ENCODE measurements at regions not wholly inside any gene's neighbourhood (a gene's known extent, or its start where the extent isn't known, plus 50 kb on each side); places are given as distances from the start of the nearest gene placed in this dataset.

DNA sequence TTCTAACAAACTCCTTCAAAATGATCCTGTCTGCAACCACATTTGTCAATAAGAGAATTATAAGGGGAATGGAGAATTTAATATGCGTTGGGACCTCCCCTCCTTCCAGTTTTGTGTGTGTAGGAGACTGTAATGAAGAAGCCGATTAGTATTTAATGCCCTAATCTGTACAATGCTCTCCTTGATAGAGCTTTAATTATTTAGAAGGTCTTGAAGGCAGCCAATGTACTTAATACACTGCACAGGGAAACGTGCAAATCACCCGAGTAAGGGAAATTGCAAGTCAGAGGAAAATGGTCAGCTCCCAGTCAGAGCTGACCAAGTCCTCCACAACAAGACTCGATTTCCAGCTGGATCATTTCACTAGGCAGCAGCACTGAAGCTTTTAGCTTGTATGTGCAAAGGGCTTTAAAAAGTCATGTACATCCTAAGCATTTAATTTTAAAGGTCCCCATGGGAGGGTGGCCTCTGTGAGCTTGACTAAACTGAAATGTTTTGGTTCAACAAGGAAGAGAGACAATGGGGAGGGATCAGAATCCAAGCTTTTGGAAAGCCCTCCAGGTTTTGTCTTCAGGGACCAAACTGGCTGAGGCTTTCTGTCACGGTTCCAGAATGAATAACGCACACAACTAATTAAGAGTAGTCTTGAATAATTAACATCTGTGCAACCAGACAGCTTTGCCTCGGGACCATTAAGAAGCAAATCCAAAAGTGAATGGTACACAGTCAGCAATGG is 159.8 kb upstream of the MITF start:
- no peaks in the 10 kb centered on the region for H3K4me1 ChIP-seq (ENCODE audit: low read depth)
- DNase-seq (ENCODE audit: low read depth in 1 of 2, low spot score in 1 of 2): peak in 1 of 2 donors; percentile 13
- H3K36me3 ChIP-seq: no peaks in the 10 kb centered on the region
- TF ChIP-seq, protein P1, sequence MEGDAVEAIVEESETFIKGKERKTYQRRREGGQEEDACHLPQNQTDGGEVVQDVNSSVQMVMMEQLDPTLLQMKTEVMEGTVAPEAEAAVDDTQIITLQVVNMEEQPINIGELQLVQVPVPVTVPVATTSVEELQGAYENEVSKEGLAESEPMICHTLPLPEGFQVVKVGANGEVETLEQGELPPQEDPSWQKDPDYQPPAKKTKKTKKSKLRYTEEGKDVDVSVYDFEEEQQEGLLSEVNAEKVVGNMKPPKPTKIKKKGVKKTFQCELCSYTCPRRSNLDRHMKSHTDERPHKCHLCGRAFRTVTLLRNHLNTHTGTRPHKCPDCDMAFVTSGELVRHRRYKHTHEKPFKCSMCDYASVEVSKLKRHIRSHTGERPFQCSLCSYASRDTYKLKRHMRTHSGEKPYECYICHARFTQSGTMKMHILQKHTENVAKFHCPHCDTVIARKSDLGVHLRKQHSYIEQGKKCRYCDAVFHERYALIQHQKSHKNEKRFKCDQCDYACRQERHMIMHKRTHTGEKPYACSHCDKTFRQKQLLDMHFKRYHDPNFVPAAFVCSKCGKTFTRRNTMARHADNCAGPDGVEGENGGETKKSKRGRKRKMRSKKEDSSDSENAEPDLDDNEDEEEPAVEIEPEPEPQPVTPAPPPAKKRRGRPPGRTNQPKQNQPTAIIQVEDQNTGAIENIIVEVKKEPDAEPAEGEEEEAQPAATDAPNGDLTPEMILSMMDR (IDR thresholded peaks at IDR 0.05; ENCODE audit: low read depth, low read length): no peak
- no peak overlapping the region for H3K27ac ChIP-seq
- no peaks in the 10 kb centered on the region for H3K27me3 ChIP-seq
- H3K4me3 ChIP-seq: no peak overlapping the region
- H3K9me3 ChIP-seq (ENCODE audit: low read depth): no peaks in the 10 kb centered on the region

DNA sequence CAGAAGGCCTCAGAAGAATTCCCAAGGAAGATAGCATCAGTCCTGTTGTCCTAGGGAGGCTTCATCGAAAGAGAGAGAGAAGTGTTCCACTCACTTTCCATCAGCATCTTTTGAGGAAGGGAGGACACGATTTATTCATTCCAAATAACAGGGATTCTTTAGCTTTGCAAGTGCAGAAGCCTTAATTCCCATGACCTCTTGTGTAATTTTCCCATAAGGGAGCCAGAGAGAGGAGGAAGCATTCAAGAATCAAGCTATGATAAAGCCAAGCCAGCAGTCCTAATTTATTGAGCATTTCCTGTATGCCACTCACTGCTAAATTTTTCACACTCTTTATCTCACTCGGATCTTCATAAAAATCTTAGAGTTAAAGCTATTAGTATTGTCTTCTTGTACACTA is 169.7 kb upstream of the MITF start:
- H3K27me3 ChIP-seq: no peaks in the 10 kb centered on the region
- no peaks in the 10 kb centered on the region for H3K36me3 ChIP-seq
- peak in 1 of 2 donors; percentile 51 for DNase-seq (ENCODE audit: low read depth in 1 of 2, low spot score in 1 of 2)
- no peaks in the 10 kb centered on the region for H3K9me3 ChIP-seq (ENCODE audit: low read depth)
- no peak overlapping the region for H3K27ac ChIP-seq
- H3K4me1 ChIP-seq (ENCODE audit: low read depth): no peaks in the 10 kb centered on the region
- TF ChIP-seq, protein P1 (IDR thresholded peaks at IDR 0.05; ENCODE audit: low read depth, low read length): no peak
- no peak overlapping the region for H3K4me3 ChIP-seq

DNA sequence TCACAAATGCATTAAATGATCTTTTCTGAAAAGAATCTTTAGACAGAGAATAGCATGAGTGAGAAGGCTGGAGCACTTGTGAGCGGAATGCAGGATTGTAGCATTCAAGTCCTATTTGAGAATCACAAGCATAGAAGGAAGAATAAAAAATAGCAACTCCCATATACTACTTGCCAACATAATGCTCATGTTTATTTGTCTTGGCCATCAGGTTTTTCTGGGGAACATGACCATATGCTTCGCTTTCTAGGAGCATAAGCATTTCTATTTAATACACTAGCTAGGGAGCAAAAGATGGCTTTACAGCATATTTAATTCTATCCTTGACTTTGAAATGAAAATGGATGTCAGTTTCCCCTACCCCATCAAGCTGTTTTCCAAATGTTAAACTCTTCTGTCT is 170.3 kb upstream of the MITF start:
- H3K36me3 ChIP-seq: no peaks in the 10 kb centered on the region
- no peak overlapping the region for H3K27ac ChIP-seq
- H3K27me3 ChIP-seq: no peaks in the 10 kb centered on the region
- peak in 1 of 2 donors; percentile 21 for DNase-seq (ENCODE audit: low read depth in 1 of 2, low spot score in 1 of 2)
- H3K9me3 ChIP-seq (ENCODE audit: low read depth): no peaks in the 10 kb centered on the region
- H3K4me3 ChIP-seq: no peak overlapping the region
- no peaks in the 10 kb centered on the region for H3K4me1 ChIP-seq (ENCODE audit: low read depth)
- TF ChIP-seq, protein P1 (IDR thresholded peaks at IDR 0.05; ENCODE audit: low read depth, low read length): no peak

DNA sequence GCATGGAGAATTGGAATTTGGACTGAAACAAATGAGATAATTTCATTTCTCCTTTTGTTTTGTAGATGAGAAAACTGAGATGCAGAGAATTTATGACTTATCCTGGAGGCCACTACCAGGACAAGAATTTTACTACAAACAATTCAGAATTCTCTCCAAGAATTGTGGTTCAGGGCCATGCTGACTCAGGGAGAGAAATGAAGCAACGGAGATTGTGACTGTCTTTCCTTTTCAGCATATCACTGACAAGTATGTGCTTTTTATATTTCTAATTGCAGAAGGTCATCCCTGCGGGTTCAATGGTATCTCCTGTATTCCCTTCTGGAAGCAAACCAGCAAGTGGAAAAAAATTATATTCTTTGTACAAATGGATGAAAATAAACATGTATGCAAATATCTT is 170.8 kb upstream of the MITF start:
- Histone ChIP-seq H3K4me1 (ENCODE audit: low read depth) (no peaks in the 10 kb centered on the region), H3K36me3 (no peaks in the 10 kb centered on the region), H3K9me3 (ENCODE audit: low read depth) (no peaks in the 10 kb centered on the region), H3K27me3 (no peaks in the 10 kb centered on the region), H3K4me3 (no peak overlapping the region), H3K27ac (no peak overlapping the region)
- peak in 1 of 2 donors; percentile 80 for DNase-seq (ENCODE audit: low read depth in 1 of 2, low spot score in 1 of 2)
- TF ChIP-seq, protein P1 (IDR thresholded peaks at IDR 0.05; ENCODE audit: low read depth, low read length): no peak

DNA sequence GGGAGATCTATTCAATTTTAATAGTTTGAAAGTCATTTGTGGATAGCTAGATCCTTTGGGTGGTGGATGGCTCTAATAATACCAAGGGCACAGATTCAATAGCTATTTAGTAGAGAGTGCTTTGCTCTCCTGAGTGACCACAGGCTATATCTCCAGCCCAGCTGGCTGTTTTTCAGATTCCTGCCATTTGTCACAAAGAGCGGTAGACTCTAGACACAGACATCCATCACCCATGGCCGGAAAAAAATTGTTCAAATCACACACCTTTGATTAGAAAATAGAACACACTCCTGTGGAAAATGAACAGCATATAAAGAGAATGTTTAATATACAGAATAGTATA is 171.6 kb upstream of the MITF start:
- Histone ChIP-seq H3K4me1 (ENCODE audit: low read depth) (no peaks in the 10 kb centered on the region), H3K27me3 (no peaks in the 10 kb centered on the region), H3K9me3 (ENCODE audit: low read depth) (no peaks in the 10 kb centered on the region), H3K4me3 (no peak overlapping the region), H3K27ac (no peak overlapping the region), H3K36me3 (no peaks in the 10 kb centered on the region)
- TF ChIP-seq, protein P1 (IDR thresholded peaks at IDR 0.05; ENCODE audit: low read depth, low read length): no peak
- no peak for DNase-seq (ENCODE audit: low read depth in 1 of 2, low spot score in 1 of 2)

All from cardiac muscle cell (in vitro differentiated cells and primary cell).